HEK293 (cell line): ENCODE measurements at regions not wholly inside any gene's neighbourhood (a gene's known extent, or its start where the extent isn't known, plus 50 kb on each side); places are given as distances from the start of the nearest gene placed in this dataset.

Experiments used
- CTCF ChIA-PET: fragments of 350-600 bp; formaldehyde crosslinking; extraction: SDS; loops from one replicate; lab custom pipeline; 2021; ENCODE audit warnings: antibody characterized with exemption; lab: Yijun Ruan, JAX
- POLR2A ChIA-PET: fragments of 300-600 bp; formaldehyde crosslinking; extraction: SDS; loops from one replicate; lab custom pipeline; 2020; ENCODE audit warnings: antibody characterized with exemption, inconsistent platforms; lab: Yijun Ruan, JAX
- H3K27ac ChIP-seq: fragments of 200-500 bp; sonication (Bioruptor generic); 2 replicates; pipeline ENCODE4 v1.5.1; 2014; ENCODE audit warnings: low read depth, low read length, control low read depth, inconsistent platforms; ENCODE audit errors: extremely low read depth
- H3K36me3 ChIP-seq, 2 experiments: fragments of 200-500 bp in 1 of 2; sonication (Bioruptor generic) in 1 of 2; 1 replicate in 1 of 2; 2 replicates in 1 of 2; pipeline ENCODE4 v1.5.1; 2014 to 2017; ENCODE audit warnings: inconsistent platforms in 2 of 2, low read length in 2 of 2; ENCODE audit not compliant: control insufficient read depth in 2 of 2, insufficient read depth in 1 of 2
- H3K4me1 ChIP-seq: fragments of 200-500 bp; sonication (Bioruptor generic); 2 replicates; pipeline ENCODE4 v1.5.1; 2014; ENCODE audit warnings: mild to moderate bottlenecking, low read length, inconsistent platforms; ENCODE audit not compliant: control insufficient read depth, insufficient read depth
- H3K4me3 ChIP-seq: 2 replicates; pipeline ENCODE4 v1.5.1; 2011; ENCODE audit warnings: low read depth, mild to moderate bottlenecking, control low read depth, low read length, moderate library complexity
- H3K9me3 ChIP-seq: fragments of 200-500 bp; sonication (Bioruptor generic); 2 replicates; pipeline ENCODE4 v1.5.1; 2014; ENCODE audit warnings: low read depth, low read length, inconsistent platforms; ENCODE audit not compliant: control insufficient read depth, insufficient read depth
- BCL11A ChIP-seq: fragments of 450-650 bp; formaldehyde crosslinking; IDR thresholded peaks from 2 replicates; pipeline ENCODE4 v1.5.1; 2016; ENCODE audit warnings: low read depth, missing biosample characterization, missing genetic modification characterization
- INSM2 ChIP-seq: fragments of 450-650 bp; formaldehyde crosslinking; IDR thresholded peaks from 2 replicates; pipeline ENCODE4 v1.5.1; 2016; ENCODE audit warnings: missing biosample characterization, missing genetic modification characterization
- KLF10 ChIP-seq: fragments of 450-650 bp; IDR thresholded peaks from 2 replicates; pipeline ENCODE4 v1.5.1; 2018; ENCODE audit warnings: missing biosample characterization, mild to moderate bottlenecking, missing genetic modification characterization
- SCRT1 ChIP-seq: fragments of 450-650 bp; formaldehyde crosslinking; IDR thresholded peaks from 2 replicates; pipeline ENCODE4 v1.5.1; 2016; ENCODE audit warnings: missing biosample characterization, missing genetic modification characterization, borderline replicate concordance
- TSHZ1 ChIP-seq: fragments of 450-650 bp; formaldehyde crosslinking; IDR thresholded peaks from 2 replicates; pipeline ENCODE4 v1.5.1; 2016; ENCODE audit warnings: missing biosample characterization, missing genetic modification characterization, borderline replicate concordance
- ZBTB26 ChIP-seq: fragments of 450-650 bp; formaldehyde crosslinking; optimal IDR thresholded peaks from 2 replicates; pipeline ENCODE3; 2016; ENCODE audit warnings: missing biosample characterization, mild to moderate bottlenecking, missing genetic modification characterization
- ZEB2 ChIP-seq: fragments of 450-650 bp; formaldehyde crosslinking; IDR thresholded peaks from 2 replicates; pipeline ENCODE4 v1.5.1; 2016; ENCODE audit warnings: missing biosample characterization, missing genetic modification characterization
- ZFHX2 ChIP-seq: fragments of 450-650 bp; formaldehyde crosslinking; conservative IDR thresholded peaks from 2 replicates; pipeline ENCODE4 v1.5.1; 2016; ENCODE audit warnings: missing biosample characterization, missing genetic modification characterization
- ZFP41 ChIP-seq: fragments of 450-650 bp; formaldehyde crosslinking; IDR thresholded peaks from 2 replicates; pipeline ENCODE4 v1.5.1; 2016; ENCODE audit warnings: missing biosample characterization, missing genetic modification characterization, borderline replicate concordance
- ZIC2 ChIP-seq: fragments of 450-650 bp; formaldehyde crosslinking; IDR thresholded peaks from 2 replicates; pipeline ENCODE4 v1.5.1; 2016; ENCODE audit warnings: missing biosample characterization, missing genetic modification characterization
- ZNF19 ChIP-seq: fragments of 450-650 bp; formaldehyde crosslinking; IDR thresholded peaks from 2 replicates; pipeline ENCODE4; 2016; ENCODE audit warnings: missing biosample characterization, missing genetic modification characterization, low read depth
- ZNF24 ChIP-seq: fragments of 450-650 bp; formaldehyde crosslinking; IDR thresholded peaks from 2 replicates; pipeline ENCODE4 v1.5.1; 2016; ENCODE audit warnings: missing biosample characterization, missing genetic modification characterization
- ZNF292 ChIP-seq: fragments of 450-650 bp; formaldehyde crosslinking; IDR thresholded peaks from 2 replicates; pipeline ENCODE4 v1.5.1; 2016; ENCODE audit warnings: low read depth, missing biosample characterization, missing genetic modification characterization, borderline replicate concordance
- ZNF311 ChIP-seq: fragments of 450-650 bp; formaldehyde crosslinking; IDR thresholded peaks from 2 replicates; pipeline ENCODE4 v1.5.1; 2017; ENCODE audit warnings: missing biosample characterization, missing genetic modification characterization, borderline replicate concordance
- ZNF350 ChIP-seq: fragments of 450-650 bp; formaldehyde crosslinking; IDR thresholded peaks from 2 replicates; pipeline ENCODE4 v1.5.0; 2017; ENCODE audit warnings: missing biosample characterization, mild to moderate bottlenecking, missing genetic modification characterization
- ZNF362 ChIP-seq: fragments of 450-650 bp; formaldehyde crosslinking; IDR thresholded peaks from 2 replicates; pipeline ENCODE4 v1.5.1; 2016; ENCODE audit warnings: missing biosample characterization, missing genetic modification characterization
- ZNF449 ChIP-seq: fragments of 450-650 bp; formaldehyde crosslinking; IDR thresholded peaks from 2 replicates; pipeline ENCODE4 v1.5.1; 2017; ENCODE audit warnings: missing biosample characterization, mild to moderate bottlenecking, missing genetic modification characterization, moderate library complexity
- ZNF48 ChIP-seq: fragments of 450-650 bp; formaldehyde crosslinking; IDR thresholded peaks from 2 replicates; pipeline ENCODE4 v1.5.1; 2016; ENCODE audit warnings: missing biosample characterization, missing genetic modification characterization
- ZNF488 ChIP-seq: fragments of 450-650 bp; formaldehyde crosslinking; IDR thresholded peaks from 2 replicates; pipeline ENCODE4 v1.5.1; 2016; ENCODE audit warnings: missing biosample characterization, missing genetic modification characterization
- ZNF521 ChIP-seq: fragments of 450-650 bp; formaldehyde crosslinking; IDR thresholded peaks from 2 replicates; pipeline ENCODE4 v1.5.1; 2017; ENCODE audit warnings: missing biosample characterization, mild to moderate bottlenecking, missing genetic modification characterization
- ZNF596 ChIP-seq: fragments of 450-650 bp; IDR thresholded peaks from 2 replicates; pipeline ENCODE4 v1.5.0; 2018; ENCODE audit warnings: missing biosample characterization, mild to moderate bottlenecking, missing genetic modification characterization, moderate library complexity
- ZNF707 ChIP-seq: fragments of 450-650 bp; formaldehyde crosslinking; IDR thresholded peaks from 2 replicates; pipeline ENCODE4 v1.5.1; 2016; ENCODE audit warnings: missing biosample characterization, missing genetic modification characterization
- ZNF837 ChIP-seq: fragments of 450-650 bp; formaldehyde crosslinking; IDR thresholded peaks from 2 replicates; pipeline ENCODE4 v1.5.1; 2016; ENCODE audit warnings: missing biosample characterization, missing genetic modification characterization
- ZSCAN4 ChIP-seq: fragments of 450-650 bp; formaldehyde crosslinking; IDR thresholded peaks from 2 replicates; pipeline ENCODE4 v1.5.1; 2017; ENCODE audit warnings: missing biosample characterization, missing genetic modification characterization

GRCh38 chr2:2597712-2598111 is 266.6 kb upstream of the MYT1L start:
- Histone ChIP-seq H3K27ac (no peak overlapping the region), H3K4me3 (no peak overlapping the region), H3K9me3 (no peaks in the 10 kb centered on the region), H3K36me3 (no peaks in the 10 kb centered on the region), H3K4me1 (no peaks in the 10 kb centered on the region)
- TF ChIP-seq ZBTB26 (tag by site-specific recombination) (no peak), ZNF24 (no peak), ZNF362 (tag by site-specific recombination) (no peak), INSM2 (no peak), ZNF350 (tag by site-specific recombination) (no peak), SCRT1 (no peak), ZFP41 (tag by site-specific recombination) (no peak), ZNF488 (no peak), ZEB2 (tag by site-specific recombination) (no peak), ZNF837 (no peak), ZSCAN4 (tag by site-specific recombination) (no peak), ZNF596 (tag by site-specific recombination) (no peak)
- ChIA-PET CTCF (interaction anchor here (0.6 kb wide), 1 partner anchor 10 kb away, joined by 3 read pairs; no protein-coding TSS in a partner anchor), POLR2A (no interaction called here)

GRCh38 chr2:2591542-2591940 is 260.5 kb upstream of the MYT1L start:
- Histone ChIP-seq H3K4me1 (no peaks in the 10 kb centered on the region), H3K36me3 (no peaks in the 10 kb centered on the region), H3K27ac (no peak overlapping the region), H3K4me3 (no peak overlapping the region), H3K9me3 (no peaks in the 10 kb centered on the region)
- CTCF ChIA-PET = no interaction called here
- POLR2A ChIA-PET = no interaction called here
- no peak for TF ChIP-seq ZNF707 (tag by site-specific recombination)
- no peak for TF ChIP-seq ZNF311 (tag by site-specific recombination)
- no peak for TF ChIP-seq ZNF521 (tag by site-specific recombination)
- no peak for TF ChIP-seq TSHZ1 (tag by site-specific recombination)
- no peak for TF ChIP-seq ZFHX2 (tag by site-specific recombination)
- no peak for TF ChIP-seq ZNF449 (tag by site-specific recombination)
- TF ChIP-seq ZNF19 = no peak
- no peak for TF ChIP-seq KLF10
- no peak for TF ChIP-seq ZNF48 (tag by site-specific recombination)
- TF ChIP-seq ZNF292 = no peak
- no peak for TF ChIP-seq BCL11A (tag by site-specific recombination)
- no peak for TF ChIP-seq ZIC2
